Ishikawa (cell line): ENCODE measurements at regions not wholly inside any gene's neighbourhood (a gene's known extent, or its start where the extent isn't known, plus 50 kb on each side); places are given as distances from the start of the nearest gene placed in this dataset.

ENCODE experiments used
- CREB1 ChIP-seq: IDR thresholded peaks from 2 replicates; pipeline ENCODE4 v1.6.1; 2012; ENCODE audit warnings: low read depth
- EP300 ChIP-seq: IDR thresholded peaks from 2 replicates; pipeline ENCODE4 v1.6.1; 2012; ENCODE audit warnings: borderline replicate concordance
- MAX ChIP-seq: IDR thresholded peaks from 2 replicates; pipeline ENCODE4 v1.6.1; 2012
- RAD21 ChIP-seq: IDR thresholded peaks from 2 replicates; pipeline ENCODE4 v1.6.1; 2012; ENCODE audit warnings: low read depth
- TAF1 ChIP-seq: IDR thresholded peaks from 2 replicates; pipeline ENCODE4 v1.6.1; 2012; ENCODE audit warnings: low read depth, mild to moderate bottlenecking
- TCF12 ChIP-seq: IDR thresholded peaks from 2 replicates; pipeline ENCODE4 v1.6.1; 2012; ENCODE audit warnings: low read depth
- USF1 ChIP-seq: IDR thresholded peaks from 2 replicates; pipeline ENCODE4 v1.6.1; 2012
- YY1 ChIP-seq: IDR thresholded peaks from 2 replicates; pipeline ENCODE4 v1.6.1; 2012; ENCODE audit warnings: low read depth

GRCh38 chr10:25105262-25105661 lies 69.5 kb upstream of the GPR158 start:
- TF ChIP-seq TCF12 (no peak), CREB1 (no peak), EP300 (no peak), TAF1 (no peak), YY1 (no peak), USF1 (no peak), MAX (no peak), RAD21 (no peak)
